RWPE2 (cell line): ENCODE measurements at regions not wholly inside any gene's neighbourhood (a gene's known extent, or its start where the extent isn't known, plus 50 kb on each side); places are given as distances from the start of the nearest gene placed in this dataset.

Source experiments
- ATAC-seq: fragments of 200-7000 bp; cut with Tn5 transposase; 3 replicates; pipeline ENCODE4 v1.9.1; 2021; ENCODE audit warnings: low read depth
- DNase-seq: peaks from one replicate; pipeline ENCODE4 v3.0.0-alpha.2; 2020; ENCODE audit warnings: low spot score
- H3K27ac ChIP-seq: fragments of 450-650 bp; 2 replicates; pipeline ENCODE4 v1.5.1; 2017; ENCODE audit warnings: mild to moderate bottlenecking; ENCODE audit not compliant: poor library complexity, severe bottlenecking
- H3K27me3 ChIP-seq: fragments of 250-450 bp; sonication (Bioruptor Pico); 2 replicates; pipeline ENCODE4 v1.5.1; 2021; ENCODE audit warnings: mild to moderate bottlenecking, moderate library complexity; ENCODE audit not compliant: insufficient read depth, poor library complexity, severe bottlenecking
- H3K36me3 ChIP-seq: fragments of 250-450 bp; sonication (Bioruptor Pico); 2 replicates; pipeline ENCODE4 v1.5.1; 2020; ENCODE audit warnings: low read depth, mild to moderate bottlenecking, moderate library complexity
- H3K4me1 ChIP-seq: fragments of 250-450 bp; sonication (Bioruptor Pico); 2 replicates; pipeline ENCODE4 v1.5.1; 2021; ENCODE audit warnings: mild to moderate bottlenecking, moderate library complexity; ENCODE audit not compliant: insufficient read depth, poor library complexity, severe bottlenecking
- H3K4me3 ChIP-seq: fragments of 250-450 bp; sonication (Bioruptor Pico); 2 replicates; pipeline ENCODE4 v1.5.1; 2021; ENCODE audit warnings: mild to moderate bottlenecking, moderate library complexity; ENCODE audit not compliant: severe bottlenecking
- H3K9me3 ChIP-seq: fragments of 250-450 bp; sonication (Bioruptor Pico); 2 replicates; pipeline ENCODE4 v1.5.1; 2021; ENCODE audit warnings: mild to moderate bottlenecking, moderate library complexity; ENCODE audit not compliant: severe bottlenecking
- TF ChIP-seq, protein P1 (sequence below): fragments of 450-650 bp; IDR thresholded peaks from one replicate; pipeline ENCODE4 v1.5.1; 2017; ENCODE audit warnings: mild to moderate bottlenecking, moderate library complexity; ENCODE audit not compliant: poor library complexity, severe bottlenecking

DNA sequence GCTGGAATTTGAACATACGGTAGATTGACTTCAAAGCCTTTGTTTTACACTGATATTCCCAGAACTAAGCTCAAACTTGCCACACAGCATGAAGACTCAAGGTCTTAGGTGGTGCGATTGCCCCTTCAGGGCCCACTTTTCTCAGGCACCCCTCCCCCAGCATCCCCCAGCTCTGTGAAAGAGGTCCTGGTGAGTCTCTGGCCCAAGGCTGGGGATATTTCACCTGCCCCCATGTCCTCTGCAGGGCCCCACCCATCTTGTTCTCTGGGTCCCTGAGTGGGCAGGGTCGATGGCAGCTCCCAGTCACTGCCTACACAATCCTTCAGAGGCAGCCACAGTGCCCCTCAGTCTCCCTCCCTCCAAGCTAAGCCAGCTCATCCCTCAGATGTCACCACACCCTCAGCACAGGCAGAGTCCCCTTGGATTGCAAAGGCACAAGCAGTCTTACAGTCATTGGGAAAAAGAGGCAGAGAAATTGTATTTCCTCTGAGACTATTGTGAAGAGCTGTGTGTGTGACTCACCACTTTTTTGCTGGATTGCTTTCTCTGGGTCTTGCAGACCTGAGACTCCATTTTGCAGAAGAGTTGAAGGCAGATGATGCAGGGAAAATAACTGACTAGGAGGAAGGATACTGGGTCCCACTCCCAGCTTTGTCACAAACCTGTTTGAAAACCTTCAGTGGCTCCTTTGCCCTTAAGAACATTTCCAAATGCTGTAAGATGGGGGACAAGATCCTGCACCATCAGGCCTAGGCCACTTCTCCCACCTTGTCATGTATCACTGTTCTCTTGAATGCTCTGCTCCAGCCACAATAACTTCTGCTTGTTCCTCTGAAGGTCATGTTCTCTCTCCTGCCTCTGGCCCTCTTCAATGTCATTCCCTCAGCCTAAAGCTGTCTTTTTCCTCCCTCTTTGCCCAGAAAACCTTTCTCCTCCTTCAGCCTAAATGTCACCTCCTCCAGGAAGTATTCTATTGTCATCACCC is 119.1 kb upstream of the GRIK3 start:
- no peak for ATAC-seq
- no peak overlapping the region for H3K27ac ChIP-seq

DNA sequence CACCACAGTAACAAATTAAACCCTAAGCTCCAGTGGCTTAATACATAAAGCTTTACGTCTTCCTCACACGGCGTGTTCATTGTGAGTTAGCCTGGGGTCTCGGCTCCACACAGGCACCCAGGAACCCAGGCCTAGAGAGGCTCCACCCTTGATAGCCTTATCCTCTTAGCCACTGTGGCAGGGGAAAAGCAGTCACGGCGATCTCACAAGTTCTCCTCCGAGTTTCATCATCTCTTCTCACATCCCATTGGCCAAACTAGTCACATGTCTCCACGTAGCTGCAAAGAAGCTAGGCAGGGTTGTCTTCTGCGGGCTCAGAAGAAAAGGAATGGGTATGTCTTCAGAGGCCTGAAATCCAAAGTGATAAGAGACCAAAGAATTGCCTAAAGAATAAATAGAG is 122.3 kb upstream of the GRIK3 start:
- no peak for DNase-seq

More for the DNA sequence above, 119.1 kb upstream of the GRIK3 start:
- Histone ChIP-seq H3K9me3 (no peaks in the 10 kb centered on the region), H3K4me1 (no peaks in the 10 kb centered on the region), H3K27me3 (no peaks in the 10 kb centered on the region), H3K4me3 (no peak overlapping the region), H3K36me3 (no peaks in the 10 kb centered on the region)
- DNase-seq, result no peak
- TF ChIP-seq, protein P1, sequence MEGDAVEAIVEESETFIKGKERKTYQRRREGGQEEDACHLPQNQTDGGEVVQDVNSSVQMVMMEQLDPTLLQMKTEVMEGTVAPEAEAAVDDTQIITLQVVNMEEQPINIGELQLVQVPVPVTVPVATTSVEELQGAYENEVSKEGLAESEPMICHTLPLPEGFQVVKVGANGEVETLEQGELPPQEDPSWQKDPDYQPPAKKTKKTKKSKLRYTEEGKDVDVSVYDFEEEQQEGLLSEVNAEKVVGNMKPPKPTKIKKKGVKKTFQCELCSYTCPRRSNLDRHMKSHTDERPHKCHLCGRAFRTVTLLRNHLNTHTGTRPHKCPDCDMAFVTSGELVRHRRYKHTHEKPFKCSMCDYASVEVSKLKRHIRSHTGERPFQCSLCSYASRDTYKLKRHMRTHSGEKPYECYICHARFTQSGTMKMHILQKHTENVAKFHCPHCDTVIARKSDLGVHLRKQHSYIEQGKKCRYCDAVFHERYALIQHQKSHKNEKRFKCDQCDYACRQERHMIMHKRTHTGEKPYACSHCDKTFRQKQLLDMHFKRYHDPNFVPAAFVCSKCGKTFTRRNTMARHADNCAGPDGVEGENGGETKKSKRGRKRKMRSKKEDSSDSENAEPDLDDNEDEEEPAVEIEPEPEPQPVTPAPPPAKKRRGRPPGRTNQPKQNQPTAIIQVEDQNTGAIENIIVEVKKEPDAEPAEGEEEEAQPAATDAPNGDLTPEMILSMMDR, result no peak

DNA sequence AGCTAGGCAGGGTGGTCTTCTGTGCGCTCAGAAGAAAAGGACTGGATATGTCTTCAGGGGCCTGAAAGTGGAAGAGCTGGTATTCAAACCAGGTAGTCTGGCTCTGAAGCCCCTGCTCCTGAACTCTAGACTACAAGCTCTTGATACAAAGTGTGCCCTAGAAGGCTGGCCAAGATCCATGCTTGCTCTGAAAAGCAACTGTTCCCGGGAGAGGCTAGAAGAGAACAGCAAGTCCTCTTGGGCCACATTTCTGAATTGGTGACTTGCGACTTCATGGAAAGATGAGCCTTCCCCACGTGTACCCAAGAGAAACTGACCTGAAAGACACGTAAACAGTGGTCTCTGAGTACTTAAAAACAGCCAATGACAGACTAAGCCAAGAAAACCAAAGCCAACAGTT is 123.3 kb upstream of the GRIK3 start:
- no peak overlapping the region for H3K27ac ChIP-seq
- no peaks in the 10 kb centered on the region for H3K9me3 ChIP-seq
- H3K4me3 ChIP-seq, result no peak overlapping the region
- TF ChIP-seq, protein P1, result no peak
- no peaks in the 10 kb centered on the region for H3K4me1 ChIP-seq
- no peak for DNase-seq
- no peak for ATAC-seq
- no peaks in the 10 kb centered on the region for H3K27me3 ChIP-seq
- no peaks in the 10 kb centered on the region for H3K36me3 ChIP-seq

More for the DNA sequence above, 122.3 kb upstream of the GRIK3 start:
- ATAC-seq, result no peak
- H3K27me3 ChIP-seq, result no peaks in the 10 kb centered on the region
- H3K27ac ChIP-seq, result no peak overlapping the region
- no peaks in the 10 kb centered on the region for H3K4me1 ChIP-seq
- H3K36me3 ChIP-seq, result no peaks in the 10 kb centered on the region
- TF ChIP-seq, protein P1, result no peak
- no peaks in the 10 kb centered on the region for H3K9me3 ChIP-seq
- H3K4me3 ChIP-seq, result no peak overlapping the region

DNA sequence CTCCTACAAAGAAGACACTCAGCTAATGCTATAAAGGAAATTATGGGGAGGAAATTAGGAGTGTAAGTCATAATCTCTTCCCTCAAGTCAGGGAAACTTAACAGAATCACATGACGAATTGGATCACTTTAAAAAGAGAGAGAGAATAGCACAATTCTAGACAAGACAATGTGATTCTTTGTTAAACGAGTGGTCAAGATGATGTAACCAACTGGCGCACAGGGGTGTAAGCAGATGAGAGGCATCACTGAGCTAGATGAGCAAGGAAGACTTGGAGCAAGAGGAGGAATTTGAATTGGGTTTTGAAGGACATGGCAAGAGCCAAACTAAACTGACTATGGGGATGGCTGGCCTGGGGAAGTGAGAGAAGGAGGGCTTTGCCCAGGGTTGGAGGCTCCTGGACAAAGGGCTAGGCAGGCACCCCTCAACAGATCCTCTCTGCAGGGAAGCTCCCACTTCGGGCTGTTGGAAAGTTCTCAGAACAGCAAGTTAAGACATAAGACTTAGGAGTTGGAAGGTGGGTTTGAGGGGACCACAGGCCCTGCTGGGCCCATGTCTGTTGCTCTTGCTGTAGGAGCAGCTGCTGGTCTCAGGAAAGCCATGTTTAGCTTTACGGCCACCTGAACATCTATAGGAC is 123.9 kb upstream of the GRIK3 start:
- ATAC-seq, result no peak
- H3K27ac ChIP-seq, result no peak overlapping the region

More for the DNA sequence above, 123.9 kb upstream of the GRIK3 start:
- no peaks in the 10 kb centered on the region for H3K4me1 ChIP-seq
- no peaks in the 10 kb centered on the region for H3K9me3 ChIP-seq
- H3K4me3 ChIP-seq, result no peak overlapping the region
- no peak for DNase-seq
- no peaks in the 10 kb centered on the region for H3K36me3 ChIP-seq
- H3K27me3 ChIP-seq, result no peaks in the 10 kb centered on the region
- TF ChIP-seq, protein P1, result no peak
